KMS-11 (cell line): ENCODE measurements at regions not wholly inside any gene's neighbourhood (a gene's known extent, or its start where the extent isn't known, plus 50 kb on each side); places are given as distances from the start of the nearest gene placed in this dataset.
"Not testable (repeated sequence)": the region's sequence is repeated elsewhere in the genome, so short reads cannot be mapped to it uniquely, and the experiment has no call there.

ENCODE experiments used
- H2AFZ ChIP-seq: fragments of 200-600 bp; sonication (generic); 2 replicates; pipeline ENCODE4 v1.6.1; 2016; ENCODE audit warnings: antibody characterized with exemption, mixed run types, low read depth
- H3K27ac ChIP-seq: fragments of 200-600 bp; sonication (generic); 2 replicates; pipeline ENCODE4 v1.6.1; 2016; ENCODE audit warnings: mild to moderate bottlenecking, mixed run types
- H3K27me3 ChIP-seq: fragments of 200-600 bp; sonication (generic); 2 replicates; pipeline ENCODE4 v1.6.1; 2017; ENCODE audit warnings: mild to moderate bottlenecking, low read depth, mixed run types, moderate library complexity; ENCODE audit not compliant: insufficient read depth
- H3K36me3 ChIP-seq: fragments of 200-600 bp; sonication (generic); 2 replicates; pipeline ENCODE4 v1.6.1; 2017; ENCODE audit warnings: mild to moderate bottlenecking, mixed run types; ENCODE audit not compliant: insufficient read depth
- H3K4me1 ChIP-seq: fragments of 200-600 bp; sonication (generic); 2 replicates; pipeline ENCODE4 v1.6.1; 2016; ENCODE audit warnings: mild to moderate bottlenecking, low read depth, mixed run types; ENCODE audit not compliant: poor library complexity, severe bottlenecking
- H3K4me2 ChIP-seq: fragments of 200-600 bp; sonication (generic); 2 replicates; pipeline ENCODE4 v1.7.0; 2016; ENCODE audit warnings: mild to moderate bottlenecking, mixed run types
- H3K4me3 ChIP-seq: fragments of 200-600 bp; sonication (generic); IDR thresholded peaks from 2 replicates; pipeline ENCODE4 v1.6.1; 2017; ENCODE audit warnings: low read depth, low read length, mixed read lengths; ENCODE audit not compliant: insufficient read depth
- H3K79me2 ChIP-seq: fragments of 200-600 bp; sonication (generic); 2 replicates; pipeline ENCODE4 v1.6.1; 2016; ENCODE audit warnings: low read depth, mixed run types; ENCODE audit not compliant: insufficient read depth
- H3K9ac ChIP-seq: fragments of 200-600 bp; sonication (generic); 2 replicates; pipeline ENCODE4 v1.6.1; 2016; ENCODE audit warnings: mild to moderate bottlenecking, mixed run types
- H4K20me1 ChIP-seq: fragments of 200-600 bp; sonication (generic); 2 replicates; pipeline ENCODE4 v1.6.1; 2016; ENCODE audit warnings: mild to moderate bottlenecking, mixed run types; ENCODE audit not compliant: insufficient read depth
- TF ChIP-seq, protein P1 (sequence below): fragments of 200-600 bp; sonication (generic); conservative IDR thresholded peaks from 2 replicates; pipeline ENCODE4 v1.6.1; 2017; ENCODE audit warnings: low read depth, mild to moderate bottlenecking, antibody characterized with exemption, low read length, moderate library complexity, mixed read lengths

- no peak overlapping the region for H3K27ac ChIP-seq
- H4K20me1 ChIP-seq, result no peaks in the 10 kb centered on the region
- TF ChIP-seq, protein P1, sequence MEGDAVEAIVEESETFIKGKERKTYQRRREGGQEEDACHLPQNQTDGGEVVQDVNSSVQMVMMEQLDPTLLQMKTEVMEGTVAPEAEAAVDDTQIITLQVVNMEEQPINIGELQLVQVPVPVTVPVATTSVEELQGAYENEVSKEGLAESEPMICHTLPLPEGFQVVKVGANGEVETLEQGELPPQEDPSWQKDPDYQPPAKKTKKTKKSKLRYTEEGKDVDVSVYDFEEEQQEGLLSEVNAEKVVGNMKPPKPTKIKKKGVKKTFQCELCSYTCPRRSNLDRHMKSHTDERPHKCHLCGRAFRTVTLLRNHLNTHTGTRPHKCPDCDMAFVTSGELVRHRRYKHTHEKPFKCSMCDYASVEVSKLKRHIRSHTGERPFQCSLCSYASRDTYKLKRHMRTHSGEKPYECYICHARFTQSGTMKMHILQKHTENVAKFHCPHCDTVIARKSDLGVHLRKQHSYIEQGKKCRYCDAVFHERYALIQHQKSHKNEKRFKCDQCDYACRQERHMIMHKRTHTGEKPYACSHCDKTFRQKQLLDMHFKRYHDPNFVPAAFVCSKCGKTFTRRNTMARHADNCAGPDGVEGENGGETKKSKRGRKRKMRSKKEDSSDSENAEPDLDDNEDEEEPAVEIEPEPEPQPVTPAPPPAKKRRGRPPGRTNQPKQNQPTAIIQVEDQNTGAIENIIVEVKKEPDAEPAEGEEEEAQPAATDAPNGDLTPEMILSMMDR, result no peak
- no peak overlapping the region for H3K4me2 ChIP-seq
- no peak overlapping the region for H2AFZ ChIP-seq
- no peaks in the 10 kb centered on the region for H3K27me3 ChIP-seq
- H3K9ac ChIP-seq, result no peak overlapping the region
- H3K4me1 ChIP-seq, result no peaks in the 10 kb centered on the region
- H3K4me3 ChIP-seq, result no peak overlapping the region
- H3K79me2 ChIP-seq, result no peaks in the 10 kb centered on the region
- no peaks in the 10 kb centered on the region for H3K36me3 ChIP-seq
Measured at GRCh38 chr11:96580476-96581040, 190.7 kb downstream of the JRKL start.

DNA sequence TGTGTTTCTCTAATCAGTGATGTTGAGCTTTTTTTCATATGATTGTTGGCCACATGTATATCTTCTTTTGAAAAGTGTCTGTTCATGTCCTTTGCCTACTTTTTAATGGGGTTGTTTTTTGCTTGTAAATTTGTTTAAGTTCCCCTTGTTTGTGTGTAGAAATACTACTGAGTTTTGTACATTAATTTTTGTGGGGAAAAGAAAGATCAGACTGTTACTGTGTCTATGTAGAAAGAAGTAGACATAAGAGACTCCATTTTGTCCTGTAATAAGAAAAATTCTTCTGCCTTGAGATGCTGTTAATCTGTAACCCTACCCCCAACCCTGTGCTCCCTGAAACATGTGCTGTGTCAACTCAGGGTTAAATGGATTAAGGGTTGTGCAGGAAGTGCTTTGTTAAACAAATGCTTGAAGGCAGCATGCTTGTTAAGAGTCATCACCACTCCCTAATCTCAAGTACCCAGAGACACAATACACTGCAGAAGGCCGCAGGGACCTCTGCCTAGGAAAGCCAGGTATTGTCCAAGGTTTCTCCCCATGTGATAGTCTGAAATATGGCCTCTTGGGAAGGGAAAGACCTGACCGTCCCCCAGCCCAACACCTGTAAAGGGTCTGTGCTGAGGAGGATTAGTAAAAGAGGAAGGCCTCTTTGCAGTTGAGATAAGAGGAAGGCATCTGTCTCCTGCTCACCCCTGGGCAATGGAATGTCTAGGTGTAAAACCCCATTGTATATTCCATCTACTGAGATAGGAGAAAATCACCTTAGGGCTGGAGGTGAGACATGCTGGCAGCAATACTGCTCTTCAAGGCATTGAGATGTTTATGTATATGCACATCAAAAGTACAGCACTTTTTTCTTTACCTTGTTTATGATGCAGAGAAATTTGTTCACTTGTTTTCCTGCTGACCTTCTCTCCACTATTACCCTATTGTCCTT is 196.4 kb downstream of the JRKL start:
- H3K4me3 ChIP-seq, H3K4me2 ChIP-seq, H4K20me1 ChIP-seq, H2AFZ ChIP-seq, H3K4me1 ChIP-seq, H3K9ac ChIP-seq, H3K79me2 ChIP-seq, H3K27ac ChIP-seq, H3K36me3 ChIP-seq, H3K27me3 ChIP-seq: not testable (repeated sequence)

GRCh38 chr11:96588793-96589192 is 199.0 kb downstream of the JRKL start:
- H3K4me3 ChIP-seq, H3K27ac ChIP-seq, H3K4me2 ChIP-seq, H3K4me1 ChIP-seq, H4K20me1 ChIP-seq, H3K9ac ChIP-seq, H3K79me2 ChIP-seq, H3K36me3 ChIP-seq, H2AFZ ChIP-seq, H3K27me3 ChIP-seq: not testable (repeated sequence)

DNA sequence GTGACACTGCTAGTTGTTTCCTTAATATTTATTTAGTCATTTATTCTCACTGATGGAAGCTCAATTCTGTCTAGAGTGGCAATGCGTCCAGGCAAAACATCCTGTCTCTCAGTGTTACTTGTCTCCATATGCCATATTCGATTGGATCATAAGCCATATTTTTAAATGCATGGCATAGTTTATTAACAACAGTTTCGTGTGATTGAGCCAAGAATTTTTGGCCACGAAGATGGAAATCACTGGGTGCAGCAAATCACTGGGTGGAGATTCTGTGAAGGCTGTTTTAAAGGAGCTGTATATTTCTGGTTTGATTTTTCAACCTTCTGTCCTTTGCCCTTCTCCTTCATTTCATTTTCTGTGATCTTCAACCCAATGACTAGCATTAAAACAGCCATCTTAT is 205.2 kb downstream of the JRKL start:
- no peak overlapping the region for H3K4me2 ChIP-seq
- H3K4me3 ChIP-seq, result no peak overlapping the region
- no peaks in the 10 kb centered on the region for H3K36me3 ChIP-seq
- no peak overlapping the region for H3K9ac ChIP-seq
- no peaks in the 10 kb centered on the region for H4K20me1 ChIP-seq
- H3K27ac ChIP-seq, result no peak overlapping the region
- no peaks in the 10 kb centered on the region for H3K79me2 ChIP-seq
- no peaks in the 10 kb centered on the region for H3K4me1 ChIP-seq
- TF ChIP-seq, protein P1, result no peak
- H3K27me3 ChIP-seq, result no peaks in the 10 kb centered on the region
- no peak overlapping the region for H2AFZ ChIP-seq

GRCh38 chr11:96607864-96608558 is 218.2 kb downstream of the JRKL start:
- Histone ChIP-seq H3K27me3 (no peaks in the 10 kb centered on the region), H3K27ac (no peak overlapping the region), H3K4me1 (peaks cover 13% of the 10 kb centered on the region), H3K79me2 (no peaks in the 10 kb centered on the region), H2AFZ (no peak overlapping the region), H4K20me1 (no peaks in the 10 kb centered on the region), H3K4me2 (no peak overlapping the region), H3K4me3 (no peak overlapping the region), H3K9ac (no peak overlapping the region), H3K36me3 (no peaks in the 10 kb centered on the region)
- TF ChIP-seq, protein P1, result no peak
